ENCODE measurements at regions not wholly inside any gene's neighbourhood (a gene's known extent, or its start where the extent isn't known, plus 50 kb on each side); places are given as distances from the start of the nearest gene placed in this dataset.

GRCh38 chr6:100235631-100236030 is 229.1 kb downstream of the SIM1 start:
- TF ChIP-seq ZFX (IDR thresholded peaks at IDR 0.05), result no peak
- no peak for TF ChIP-seq CTCF (conservative IDR thresholded peaks at IDR 0.05)
- H3K27ac ChIP-seq, result no peak overlapping the region

GRCh38 chr6:100234625-100235024 is 230.1 kb downstream of the SIM1 start:
- no peak overlapping the region for H3K27ac ChIP-seq
- TF ChIP-seq CTCF (conservative IDR thresholded peaks at IDR 0.05) (no peak), ZFX (IDR thresholded peaks at IDR 0.05) (no peak)

- no peak overlapping the region for H3K27ac ChIP-seq
- TF ChIP-seq CTCF (conservative IDR thresholded peaks at IDR 0.05) (no peak), ZFX (IDR thresholded peaks at IDR 0.05) (no peak)
Observed at GRCh38 chr6:100232781-100233573, 231.7 kb downstream of the SIM1 start.

- TF ChIP-seq ZFX (IDR thresholded peaks at IDR 0.05) (no peak), CTCF (conservative IDR thresholded peaks at IDR 0.05) (no peak)
Observed at GRCh38 chr6:100230953-100231316, 233.8 kb downstream of the SIM1 start.

GRCh38 chr6:100230115-100230952 is 234.4 kb downstream of the SIM1 start:
- no peak overlapping the region for H3K27ac ChIP-seq
- TF ChIP-seq ZFX (IDR thresholded peaks at IDR 0.05), result no peak
- TF ChIP-seq CTCF (conservative IDR thresholded peaks at IDR 0.05), result no peak

More at GRCh38 chr6:100230953-100231316, 233.8 kb downstream of the SIM1 start:
- H3K27ac ChIP-seq, result no peak overlapping the region

GRCh38 chr6:100229512-100229911 is 235.2 kb downstream of the SIM1 start:
- no peak overlapping the region for H3K27ac ChIP-seq
- TF ChIP-seq CTCF (conservative IDR thresholded peaks at IDR 0.05), result no peak
- no peak for TF ChIP-seq ZFX (IDR thresholded peaks at IDR 0.05)

GRCh38 chr6:100228834-100229441 is 234.9 kb upstream of the MCHR2 start:
- no peak overlapping the region for H3K27ac ChIP-seq

More at GRCh38 chr6:100228834-100229441, 234.9 kb upstream of the MCHR2 start:
- TF ChIP-seq CTCF (conservative IDR thresholded peaks at IDR 0.05) (no peak), ZFX (IDR thresholded peaks at IDR 0.05) (no peak)
